ENCODE measurements at regions not wholly inside any gene's neighbourhood (a gene's known extent, or its start where the extent isn't known, plus 50 kb on each side); places are given as distances from the start of the nearest gene placed in this dataset.

GRCh38 chr1:57789936-57790335 is 366.1 kb upstream of the DAB1 start:
- DNase-seq (ENCODE audit: low read depth) = no peak
- no peak overlapping the region for H3K4me3 ChIP-seq (ENCODE audit: low read depth, low read length)
- no peak for TF ChIP-seq CTCF (conservative IDR thresholded peaks at IDR 0.05; ENCODE audit: low read depth, low read length)

- no peak overlapping the region for H3K4me3 ChIP-seq (ENCODE audit: low read depth, low read length)
- no peak for TF ChIP-seq CTCF (conservative IDR thresholded peaks at IDR 0.05; ENCODE audit: low read depth, low read length)
- no peak for DNase-seq (ENCODE audit: low read depth)
These were observed 364.5 kb upstream of the DAB1 start for GRCh38 chr1:57788313-57788712.

GRCh38 chr1:57784356-57784755 is 360.5 kb upstream of the DAB1 start:
- no peak for DNase-seq (ENCODE audit: low read depth)
- no peak for TF ChIP-seq CTCF (conservative IDR thresholded peaks at IDR 0.05; ENCODE audit: low read depth, low read length)
- no peak overlapping the region for H3K4me3 ChIP-seq (ENCODE audit: low read depth, low read length)

- no peak overlapping the region for H3K4me3 ChIP-seq (ENCODE audit: low read depth, low read length)
- no peak for TF ChIP-seq CTCF (conservative IDR thresholded peaks at IDR 0.05; ENCODE audit: low read depth, low read length)
- DNase-seq (ENCODE audit: low read depth) = no peak
These were observed 358.5 kb upstream of the DAB1 start for GRCh38 chr1:57782357-57782756.

- no peak for DNase-seq (ENCODE audit: low read depth)
- H3K4me3 ChIP-seq (ENCODE audit: low read depth, low read length) = no peak overlapping the region
- no peak for TF ChIP-seq CTCF (conservative IDR thresholded peaks at IDR 0.05; ENCODE audit: low read depth, low read length)
These were observed 348.8 kb upstream of the DAB1 start for GRCh38 chr1:57772580-57773195.

GRCh38 chr1:57770772-57771171 is 346.9 kb upstream of the DAB1 start:
- DNase-seq (ENCODE audit: low read depth) = no peak
- TF ChIP-seq CTCF (conservative IDR thresholded peaks at IDR 0.05; ENCODE audit: low read depth, low read length) = peak; percentile 42
- no peak overlapping the region for H3K4me3 ChIP-seq (ENCODE audit: low read depth, low read length)

GRCh38 chr1:57770236-57770635 is 346.4 kb upstream of the DAB1 start:
- DNase-seq (ENCODE audit: low read depth) = no peak
- no peak for TF ChIP-seq CTCF (conservative IDR thresholded peaks at IDR 0.05; ENCODE audit: low read depth, low read length)
- no peak overlapping the region for H3K4me3 ChIP-seq (ENCODE audit: low read depth, low read length)
